Stromal cell of bone marrow (primary cell): ENCODE measurements at regions not wholly inside any gene's neighbourhood (a gene's known extent, or its start where the extent isn't known, plus 50 kb on each side); places are given as distances from the start of the nearest gene placed in this dataset.
A peak's percentile ranks its signal among the peaks of the same experiment; 100 is the strongest.

Experiments
- DNase-seq: peaks from one replicate; pipeline ENCODE4 v3.0.0-alpha.2; 2012; ENCODE audit warnings: low read depth

DNA sequence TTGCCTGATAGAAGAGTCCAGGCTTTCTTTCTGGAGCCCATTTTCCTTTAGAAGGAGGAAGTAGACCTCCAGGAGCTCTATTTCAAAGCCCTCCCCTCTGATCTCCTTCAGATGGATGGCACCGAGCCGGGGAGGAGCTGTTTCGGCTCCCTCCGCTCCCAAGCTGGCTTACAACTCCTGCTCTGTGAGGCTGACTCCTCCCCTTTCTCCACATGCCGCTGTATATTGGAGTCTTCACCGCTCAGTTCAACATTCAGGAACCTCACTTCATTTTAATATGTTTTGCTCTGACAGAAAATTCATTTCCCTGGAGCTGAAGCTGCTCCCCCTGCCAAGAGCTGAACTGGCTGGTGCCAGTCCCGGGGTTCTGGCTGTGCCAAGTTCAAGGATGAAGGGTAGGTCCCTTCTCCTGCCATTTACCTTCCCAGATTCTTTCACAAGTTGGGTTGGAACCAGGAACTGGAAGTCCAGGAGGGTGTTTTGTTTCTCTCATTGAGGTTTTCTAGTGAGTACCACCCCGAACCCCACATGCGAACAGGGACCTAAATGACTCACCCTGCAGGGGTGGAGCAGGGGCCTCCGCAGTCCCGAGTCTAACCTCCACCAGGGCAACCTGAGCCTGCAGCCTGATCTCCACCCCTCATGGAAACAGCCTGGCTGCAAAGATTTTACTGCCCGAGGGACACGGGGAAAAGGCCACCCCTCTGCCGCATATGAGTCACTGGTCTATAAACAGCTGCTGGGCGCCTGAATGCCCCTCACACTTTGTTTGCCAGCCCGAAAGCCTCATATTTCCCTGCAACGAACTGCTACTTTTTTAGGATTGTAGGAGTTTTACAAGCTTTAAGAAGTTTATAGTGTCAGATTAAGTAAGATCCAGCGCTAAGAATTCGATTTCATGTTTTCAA lies 68.6 kb upstream of the FOXA2 start:
- DNase-seq: no peak

DNA sequence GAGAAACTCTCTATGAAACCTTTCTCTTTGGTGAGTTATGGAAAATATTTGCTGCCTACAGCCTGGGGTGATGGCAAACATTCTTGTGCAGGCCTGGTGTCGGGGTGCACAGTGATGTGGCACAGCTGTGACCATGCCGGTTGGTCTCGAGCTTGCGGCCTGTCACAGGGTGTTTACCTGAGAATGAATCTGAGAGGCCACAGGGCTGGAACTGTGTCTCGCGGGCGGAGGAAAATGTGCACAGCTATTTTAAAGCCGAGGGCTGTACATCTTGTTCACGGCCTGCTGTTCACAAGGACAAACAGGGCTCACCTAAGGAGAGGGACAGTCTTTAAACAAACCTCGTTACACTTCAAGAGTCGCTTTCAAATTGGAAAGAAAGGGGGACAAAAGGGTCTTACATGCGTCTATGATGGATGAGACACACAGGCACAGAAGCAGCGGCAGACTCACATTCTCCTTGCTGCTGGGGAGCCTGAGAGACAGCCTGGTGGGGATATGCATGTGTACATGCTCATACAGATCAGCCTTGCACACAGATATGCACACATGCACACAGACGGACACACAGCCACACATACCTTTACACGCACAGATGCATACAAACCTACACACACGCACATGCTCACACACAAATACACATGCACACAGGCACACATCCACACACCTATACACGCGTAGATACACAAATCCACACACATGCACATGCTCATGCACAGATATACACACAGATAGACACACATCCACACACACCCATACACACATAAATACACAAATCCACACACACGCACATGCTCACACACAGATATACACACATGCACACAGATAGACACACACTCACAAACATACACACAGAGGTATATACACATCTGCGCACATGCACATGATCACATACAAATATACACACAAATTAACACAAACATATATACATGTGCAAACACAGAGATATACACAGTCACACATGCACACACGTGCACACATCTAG lies 69.6 kb upstream of the FOXA2 start:
- no peak for DNase-seq

GRCh38 chr20:22663528-22664025 lies 79.2 kb upstream of the FOXA2 start:
- no peak for DNase-seq

DNA sequence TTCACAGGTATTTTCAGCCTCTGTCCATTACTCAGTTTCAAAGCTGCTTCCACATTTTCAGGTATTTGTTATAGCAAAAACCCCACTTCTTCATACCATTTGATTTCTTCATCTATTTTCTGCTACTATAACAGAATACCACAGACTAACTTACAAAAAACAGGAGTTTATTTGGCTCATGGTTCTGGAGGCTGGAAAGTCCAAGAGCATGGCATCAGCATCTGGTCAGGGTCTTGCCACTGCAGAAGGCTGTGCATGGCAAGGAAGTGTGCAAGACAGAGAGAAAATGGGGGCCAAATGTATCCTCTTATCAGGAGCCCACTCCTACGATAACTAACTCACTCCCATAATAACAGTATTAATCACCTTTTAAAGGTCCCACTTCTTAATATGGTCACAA lies 82.8 kb upstream of the FOXA2 start:
- DNase-seq: no peak

DNA sequence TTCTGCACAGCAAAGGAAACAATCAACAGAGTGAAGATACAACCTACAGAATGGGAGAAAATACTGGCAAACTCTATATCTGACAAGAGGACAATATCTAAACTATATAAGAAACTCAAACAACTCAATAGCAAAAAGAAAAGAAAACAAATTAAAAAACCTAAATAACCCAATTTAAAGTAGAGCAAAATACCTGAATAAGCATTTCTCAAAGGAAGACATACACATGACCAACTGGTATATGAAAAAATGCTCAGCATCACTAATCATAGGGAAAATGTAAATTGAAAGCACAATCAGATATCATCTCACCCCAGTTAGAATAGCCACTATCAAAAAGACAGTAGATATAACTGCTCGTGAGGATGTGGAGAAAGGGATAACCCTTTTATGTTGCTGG lies 87.8 kb upstream of the FOXA2 start:
- DNase-seq: no peak

GRCh38 chr20:22673467-22673866 lies 89.1 kb upstream of the FOXA2 start:
- no peak for DNase-seq

- no peak for DNase-seq
Measured at GRCh38 chr20:22675341-22675740, 91.0 kb upstream of the FOXA2 start.

GRCh38 chr20:22678678-22679077 lies 94.3 kb upstream of the FOXA2 start:
- no peak for DNase-seq

- no peak for DNase-seq
Measured at GRCh38 chr20:22679197-22679596, 94.8 kb upstream of the FOXA2 start.

DNA sequence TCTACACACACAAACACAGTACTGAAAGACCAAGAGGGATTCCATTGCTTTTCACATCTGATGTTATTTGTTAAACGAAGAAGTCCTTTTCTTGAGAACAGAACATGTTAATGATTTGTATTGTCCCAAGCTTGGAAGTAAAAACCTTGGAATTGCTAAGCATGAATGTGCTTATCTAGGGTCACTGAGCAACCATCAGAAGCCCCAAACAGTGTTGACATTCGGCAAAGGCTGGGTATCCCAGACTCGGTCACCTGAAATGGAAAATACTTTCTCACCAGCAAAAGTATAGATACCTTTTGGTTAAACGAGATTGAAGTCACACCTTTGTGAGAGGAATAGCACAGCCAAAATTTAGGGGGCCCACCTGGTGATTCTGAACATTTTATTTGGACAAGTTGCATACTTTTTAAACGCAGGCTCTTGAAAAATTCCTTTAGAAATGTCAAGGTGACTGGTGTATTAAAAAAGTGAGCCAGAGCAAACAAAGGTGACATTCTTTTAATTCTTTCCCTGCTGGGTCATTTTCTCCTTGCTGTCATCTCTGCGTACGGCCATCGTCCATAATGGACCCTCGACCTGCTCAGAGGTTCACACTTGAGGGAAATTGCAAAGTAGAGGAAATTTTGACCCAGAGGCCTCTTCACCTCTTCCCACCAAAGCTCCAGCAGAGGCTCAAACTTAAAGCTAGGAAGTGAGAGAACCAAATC lies 95.8 kb upstream of the FOXA2 start:
- DNase-seq: no peak

- DNase-seq: no peak
Measured at GRCh38 chr20:22681591-22682248, 97.3 kb upstream of the FOXA2 start.

GRCh38 chr20:22682381-22682780 lies 98.0 kb upstream of the FOXA2 start:
- DNase-seq: no peak

GRCh38 chr20:22684072-22684762 lies 99.8 kb upstream of the FOXA2 start:
- DNase-seq: peak; percentile 51

- DNase-seq: no peak
Measured at GRCh38 chr20:22684763-22685443, 100.5 kb upstream of the FOXA2 start.

GRCh38 chr20:22686097-22686496 lies 101.7 kb upstream of the FOXA2 start:
- DNase-seq: peak; percentile 42

GRCh38 chr20:22687676-22688349 lies 103.4 kb upstream of the FOXA2 start:
- DNase-seq: no peak

DNA sequence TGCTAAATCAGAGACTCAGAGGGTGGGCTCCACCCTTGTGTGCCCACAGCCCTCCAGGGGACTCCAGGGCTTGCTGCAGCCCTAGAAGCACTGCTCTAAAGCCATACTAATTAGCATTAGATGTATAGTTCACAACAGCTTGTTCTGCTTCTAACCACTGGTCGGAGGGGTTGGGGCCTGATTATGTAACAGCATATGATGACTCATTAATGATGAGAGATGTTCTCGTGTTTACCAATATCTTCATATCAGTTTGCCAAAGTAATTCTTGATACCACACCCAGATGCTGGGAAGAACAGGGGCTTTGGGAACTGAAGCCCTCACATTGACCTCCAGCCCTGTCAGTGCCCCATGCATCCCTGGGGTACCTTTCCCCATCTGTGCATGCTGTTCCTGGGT lies 104.1 kb upstream of the FOXA2 start:
- no peak for DNase-seq

DNA sequence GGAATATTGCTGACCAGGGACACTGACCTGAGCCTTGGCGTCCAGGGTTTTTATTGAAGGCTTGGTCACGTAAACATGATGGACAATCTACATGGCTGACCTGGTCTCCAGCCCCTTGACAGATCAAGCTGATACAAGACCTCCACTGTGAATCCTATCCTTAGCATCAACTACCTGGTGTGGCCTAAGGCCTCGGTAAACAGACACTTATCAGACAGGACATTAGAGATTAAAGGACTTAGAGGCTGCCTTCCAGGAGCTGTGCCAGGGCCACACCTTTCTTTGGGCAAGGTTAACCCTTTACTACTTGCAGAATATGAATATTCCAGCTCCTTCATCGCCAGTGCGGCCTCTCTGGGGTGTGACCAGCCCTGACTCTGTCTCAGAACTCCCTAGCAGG lies 104.9 kb upstream of the FOXA2 start:
- no peak for DNase-seq

- no peak for DNase-seq
Measured at GRCh38 chr20:22690000-22690399, 105.6 kb upstream of the FOXA2 start.
